IgD-negative memory B cell (primary cell): ENCODE measurements at regions not wholly inside any gene's neighbourhood (a gene's known extent, or its start where the extent isn't known, plus 50 kb on each side); places are given as distances from the start of the nearest gene placed in this dataset.

ENCODE experiments used
- H3K27ac Mint-ChIP-seq, 3 donors: one replicate each; pipeline ENCODE4 v1.8.0; 2020 to 2022; ENCODE audit warnings: mild to moderate bottlenecking in 3 of 3, mixed read lengths in 3 of 3, moderate library complexity in 1 of 3
- H3K27me3 Mint-ChIP-seq: one replicate; pipeline ENCODE4 v1.8.0; 2021; ENCODE audit warnings: mixed read lengths
- H3K36me3 Mint-ChIP-seq: one replicate; pipeline ENCODE4 v1.8.0; 2020; ENCODE audit warnings: mild to moderate bottlenecking, mixed read lengths
- H3K4me1 Mint-ChIP-seq, 3 donors: one replicate each; pipeline ENCODE4 v1.8.0; 2020 to 2022; ENCODE audit warnings: mixed read lengths in 3 of 3, mild to moderate bottlenecking in 1 of 3
- H3K4me3 Mint-ChIP-seq, 4 donors: one replicate each; pipeline ENCODE4 v1.8.0; 2020 to 2022; ENCODE audit warnings: mild to moderate bottlenecking in 4 of 4, mixed read lengths in 4 of 4, moderate library complexity in 3 of 4
- H3K9me3 Mint-ChIP-seq, 3 donors: one replicate each; pipeline ENCODE4 v1.8.0; 2020 to 2021; ENCODE audit warnings: mixed read lengths in 3 of 3, mild to moderate bottlenecking in 1 of 3

DNA sequence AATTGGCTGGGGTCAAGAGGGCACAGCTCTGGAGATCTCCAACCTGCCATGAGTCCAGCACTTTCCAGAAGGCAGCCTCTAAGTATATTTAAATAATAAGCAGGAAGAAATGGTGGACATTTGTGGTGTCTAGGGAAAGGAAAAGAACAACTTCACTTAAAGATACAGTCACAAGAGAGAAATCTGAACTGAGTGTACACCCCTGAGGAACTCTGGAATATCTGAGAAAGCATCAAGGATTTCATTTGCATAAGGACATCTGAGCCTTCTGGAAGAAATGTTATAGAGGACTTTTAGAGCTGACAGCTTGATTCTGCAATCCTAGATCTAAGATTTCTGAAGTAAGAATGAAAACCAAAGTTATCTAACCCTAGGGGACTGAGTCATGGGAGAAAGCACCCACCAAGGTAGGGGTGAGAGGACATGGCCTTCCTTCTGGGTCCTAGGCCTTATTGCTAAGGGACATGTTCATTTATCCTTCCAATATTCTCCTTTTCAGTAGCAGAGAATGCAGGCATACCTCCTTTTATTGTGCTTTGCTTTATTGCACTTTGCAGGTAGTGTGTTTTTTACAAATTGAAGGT is 253.4 kb upstream of the SLC24A2 start:
- Mint-ChIP-seq H3K4me1 (peaks cover 6 to 17% (median 14%) of the 10 kb centered on the region in 3 donors), H3K27me3 (no peaks in the 10 kb centered on the region), H3K27ac (no peak overlapping the region), H3K4me3 (no peak overlapping the region), H3K9me3 (peaks cover 0 to 2% (median 0%) of the 10 kb centered on the region in 3 donors), H3K36me3 (no peaks in the 10 kb centered on the region)

DNA sequence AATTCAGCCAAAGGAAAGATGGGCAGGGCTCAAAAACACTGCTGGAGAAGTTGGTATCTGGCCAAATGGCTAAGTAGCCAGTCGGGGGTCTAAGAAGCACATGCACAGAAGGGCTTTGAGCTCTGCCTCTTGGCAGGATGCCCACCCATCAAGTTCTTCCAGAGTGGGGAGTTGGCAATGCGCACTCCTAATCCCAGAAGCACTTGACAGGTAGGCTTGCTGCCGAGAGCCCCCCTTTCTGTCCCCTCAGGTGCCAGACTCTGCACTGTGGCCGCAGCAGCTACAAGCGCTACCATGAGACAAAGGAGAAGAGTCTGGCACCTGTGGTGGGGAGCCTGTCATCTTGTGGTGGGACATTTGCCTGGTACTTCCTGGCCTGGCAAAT is 252.9 kb upstream of the SLC24A2 start:
- no peaks in the 10 kb centered on the region for H3K36me3 Mint-ChIP-seq
- no peak overlapping the region for H3K4me3 Mint-ChIP-seq
- H3K27ac Mint-ChIP-seq = no peak overlapping the region
- no peaks in the 10 kb centered on the region for H3K27me3 Mint-ChIP-seq
- peaks cover 0 to 2% (median 0%) of the 10 kb centered on the region in 3 donors for H3K9me3 Mint-ChIP-seq
- peaks cover 6 to 15% (median 14%) of the 10 kb centered on the region in 3 donors for H3K4me1 Mint-ChIP-seq

DNA sequence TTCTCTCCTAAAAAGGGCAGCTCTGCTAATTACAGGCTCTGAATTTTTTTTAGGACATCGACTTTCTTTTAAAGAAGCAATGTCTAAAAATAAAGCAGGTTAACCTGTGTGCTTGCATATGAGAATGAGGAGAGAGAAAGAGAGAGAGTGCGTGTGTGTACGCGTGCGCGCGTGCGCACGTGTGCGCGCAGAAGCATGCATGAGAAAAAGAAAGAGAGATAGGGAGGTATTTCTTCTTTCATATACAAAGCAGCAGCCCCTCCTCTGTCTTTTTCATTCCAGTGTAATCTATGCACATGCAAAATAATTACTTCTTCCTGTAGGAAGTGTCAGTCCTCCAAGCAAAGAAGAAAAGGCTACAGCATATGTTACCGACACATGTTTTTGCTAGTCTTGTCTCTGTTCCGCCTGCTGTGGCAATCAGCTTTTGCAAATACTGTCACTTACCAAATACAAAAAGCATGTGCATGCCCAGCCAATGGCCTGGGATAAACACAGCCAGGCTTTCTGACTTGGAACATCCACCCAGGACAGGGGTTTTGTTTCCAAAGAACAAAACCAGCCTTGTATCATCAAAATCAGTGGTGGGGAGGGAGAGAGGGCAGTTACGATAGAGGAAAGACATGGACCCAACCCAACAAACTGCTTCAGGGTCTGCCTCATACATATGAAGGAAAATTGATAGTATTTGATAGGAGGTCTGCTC is 252.3 kb upstream of the SLC24A2 start:
- H3K27me3 Mint-ChIP-seq = no peaks in the 10 kb centered on the region
- H3K36me3 Mint-ChIP-seq = no peaks in the 10 kb centered on the region
- no peak overlapping the region for H3K4me3 Mint-ChIP-seq
- no peak overlapping the region for H3K27ac Mint-ChIP-seq
- peaks cover 0 to 2% (median 0%) of the 10 kb centered on the region in 3 donors for H3K9me3 Mint-ChIP-seq
- peaks cover 6 to 14% (median 10%) of the 10 kb centered on the region in 3 donors for H3K4me1 Mint-ChIP-seq

DNA sequence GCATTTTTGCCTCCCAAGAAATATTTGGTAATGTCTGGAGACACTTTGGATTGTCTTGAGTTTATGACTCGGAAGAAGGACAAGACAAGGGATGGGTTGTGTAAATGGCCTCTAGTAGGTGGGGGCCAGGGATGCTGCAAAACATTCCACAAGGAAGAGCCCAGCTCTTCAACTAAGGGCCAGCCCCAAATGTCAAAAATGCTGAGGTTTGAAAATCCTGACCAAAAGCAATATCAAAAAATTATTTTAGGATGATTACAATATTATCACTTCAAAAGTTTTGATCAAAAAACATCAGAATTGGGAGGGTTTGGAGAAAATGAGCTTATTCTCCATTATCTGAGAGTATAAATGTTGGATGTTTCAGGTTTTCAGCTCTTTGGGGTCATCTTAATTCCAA is 248.9 kb upstream of the SLC24A2 start:
- Mint-ChIP-seq H3K27ac (no peak overlapping the region), H3K36me3 (no peaks in the 10 kb centered on the region), H3K4me1 (peaks cover 0 to 4% (median 0%) of the 10 kb centered on the region in 3 donors), H3K27me3 (no peaks in the 10 kb centered on the region), H3K4me3 (no peak overlapping the region), H3K9me3 (peaks cover 0 to 2% (median 0%) of the 10 kb centered on the region in 3 donors)

DNA sequence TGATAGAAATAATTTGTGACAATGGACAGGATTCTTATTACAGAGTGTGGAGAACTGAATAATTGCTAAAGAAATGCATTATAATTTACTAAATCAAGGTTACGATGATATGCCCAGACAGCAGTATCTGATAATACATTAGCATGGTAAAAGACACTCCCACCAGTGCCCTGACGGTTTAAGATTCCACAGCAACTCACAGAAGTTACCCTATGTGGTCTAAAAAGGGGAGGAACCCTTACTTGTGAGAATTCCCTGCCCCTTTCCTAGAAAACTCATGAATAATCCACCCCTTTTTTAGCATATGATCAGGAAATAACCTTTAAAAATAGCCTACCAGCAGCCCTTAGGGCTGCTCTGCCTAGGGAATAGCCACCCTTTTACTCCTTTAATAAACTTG is 244.7 kb upstream of the SLC24A2 start:
- Mint-ChIP-seq H3K27me3 (no peaks in the 10 kb centered on the region), H3K4me1 (no peaks in the 10 kb centered on the region), H3K36me3 (no peaks in the 10 kb centered on the region), H3K27ac (no peak overlapping the region), H3K9me3 (peaks cover 0 to 2% (median 0%) of the 10 kb centered on the region in 3 donors), H3K4me3 (no peak overlapping the region)

DNA sequence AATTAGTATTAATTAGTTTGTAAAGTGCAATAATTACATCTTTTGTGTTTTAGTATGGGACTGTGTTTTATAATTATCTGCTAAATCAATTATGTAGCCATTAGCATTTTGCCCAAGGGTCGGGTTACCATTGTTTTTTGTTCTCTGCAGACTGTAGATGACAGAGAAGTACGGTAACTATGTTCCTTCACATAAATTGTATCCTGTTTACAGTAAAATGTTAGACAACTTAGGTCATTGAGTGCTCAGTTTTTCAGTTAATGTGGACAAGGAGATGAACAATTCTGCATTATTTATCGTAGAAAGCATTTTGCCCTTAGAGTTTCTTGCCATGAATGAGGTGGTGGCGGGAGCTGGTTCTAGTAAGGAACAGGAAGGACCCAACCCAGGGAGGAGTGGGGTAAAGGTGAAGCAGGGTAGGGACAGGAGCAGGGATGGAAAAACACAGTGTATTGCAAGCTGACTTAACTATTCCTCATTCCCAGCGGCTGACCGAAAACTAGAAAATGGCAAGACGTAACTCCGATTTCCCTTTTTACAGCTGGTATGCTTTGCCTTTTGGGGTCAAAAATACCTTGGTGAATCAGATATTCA is 243.7 kb upstream of the SLC24A2 start:
- peaks cover 0 to 2% (median 0%) of the 10 kb centered on the region in 3 donors for H3K9me3 Mint-ChIP-seq
- H3K36me3 Mint-ChIP-seq = no peaks in the 10 kb centered on the region
- H3K4me1 Mint-ChIP-seq = no peaks in the 10 kb centered on the region
- no peak overlapping the region for H3K4me3 Mint-ChIP-seq
- H3K27ac Mint-ChIP-seq = no peak overlapping the region
- H3K27me3 Mint-ChIP-seq = no peaks in the 10 kb centered on the region

DNA sequence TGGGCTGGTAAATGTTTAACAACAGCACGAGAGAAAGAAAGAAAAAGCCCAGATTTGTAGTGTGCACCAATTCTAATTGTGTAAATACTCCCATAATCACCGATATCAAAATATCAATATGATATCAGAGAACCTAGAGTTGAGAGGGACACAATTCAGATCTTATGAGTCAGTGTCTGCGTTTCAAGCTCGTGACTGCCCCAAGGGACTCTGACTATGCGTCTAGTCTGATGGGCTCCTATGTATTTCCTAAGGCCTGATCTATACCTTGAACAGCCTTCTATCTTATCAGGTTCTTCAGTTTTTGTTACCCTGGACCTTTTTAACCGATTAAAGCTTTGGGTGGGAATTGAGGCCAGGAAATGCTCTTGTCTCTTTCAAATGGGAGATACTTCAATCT is 243.0 kb upstream of the SLC24A2 start:
- H3K27ac Mint-ChIP-seq = no peak overlapping the region
- no peaks in the 10 kb centered on the region for H3K9me3 Mint-ChIP-seq
- peaks cover 1% of the 10 kb centered on the region for H3K36me3 Mint-ChIP-seq
- no peaks in the 10 kb centered on the region for H3K4me1 Mint-ChIP-seq
- H3K4me3 Mint-ChIP-seq = no peak overlapping the region
- no peaks in the 10 kb centered on the region for H3K27me3 Mint-ChIP-seq

DNA sequence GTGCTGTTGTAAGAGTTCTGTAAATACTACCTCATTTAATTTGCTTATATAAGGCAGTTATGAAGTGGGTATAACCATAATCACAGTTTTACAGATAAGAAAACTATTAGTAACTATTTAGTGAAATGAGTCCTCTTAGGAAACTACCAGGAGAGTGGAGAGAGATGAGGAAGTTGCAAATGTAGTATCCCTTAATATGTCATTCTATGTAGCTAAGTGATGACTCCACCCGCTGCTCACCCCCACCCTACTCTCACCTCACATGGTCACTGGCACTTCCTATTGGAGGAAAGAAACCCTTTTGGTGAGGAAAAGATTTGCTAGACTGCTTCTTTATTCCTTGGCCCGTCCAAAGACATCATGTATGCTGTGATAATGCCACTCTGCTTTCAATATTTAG is 241.8 kb upstream of the SLC24A2 start:
- Mint-ChIP-seq H3K27ac (no peak overlapping the region), H3K36me3 (peaks cover 2% of the 10 kb centered on the region), H3K4me3 (no peak overlapping the region)

DNA sequence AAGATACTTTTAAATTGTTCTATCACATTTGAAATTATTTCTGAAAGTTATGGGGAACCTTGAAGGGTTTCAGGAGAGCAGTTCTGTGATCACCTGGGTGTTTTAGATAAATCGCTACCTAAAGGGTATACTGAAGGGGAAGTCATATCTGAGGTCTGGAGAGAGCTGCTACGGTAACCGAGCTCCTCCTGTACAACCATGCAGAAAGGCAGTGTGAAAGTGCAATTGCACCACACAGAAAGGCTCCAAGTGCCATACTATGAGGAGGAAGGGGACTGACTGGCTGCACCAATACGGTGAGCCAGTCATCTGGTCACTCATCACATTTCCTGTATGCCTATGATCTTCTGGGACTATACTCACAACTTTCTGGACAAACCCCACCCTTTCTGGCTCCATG is 241.4 kb upstream of the SLC24A2 start:
- Mint-ChIP-seq H3K4me3 (no peak overlapping the region), H3K27ac (no peak overlapping the region), H3K36me3 (peaks cover 2% of the 10 kb centered on the region), H3K9me3 (no peaks in the 10 kb centered on the region), H3K4me1 (no peaks in the 10 kb centered on the region), H3K27me3 (no peaks in the 10 kb centered on the region)

More for the DNA sequence above, 241.8 kb upstream of the SLC24A2 start:
- Mint-ChIP-seq H3K9me3 (no peaks in the 10 kb centered on the region), H3K4me1 (no peaks in the 10 kb centered on the region), H3K27me3 (no peaks in the 10 kb centered on the region)

DNA sequence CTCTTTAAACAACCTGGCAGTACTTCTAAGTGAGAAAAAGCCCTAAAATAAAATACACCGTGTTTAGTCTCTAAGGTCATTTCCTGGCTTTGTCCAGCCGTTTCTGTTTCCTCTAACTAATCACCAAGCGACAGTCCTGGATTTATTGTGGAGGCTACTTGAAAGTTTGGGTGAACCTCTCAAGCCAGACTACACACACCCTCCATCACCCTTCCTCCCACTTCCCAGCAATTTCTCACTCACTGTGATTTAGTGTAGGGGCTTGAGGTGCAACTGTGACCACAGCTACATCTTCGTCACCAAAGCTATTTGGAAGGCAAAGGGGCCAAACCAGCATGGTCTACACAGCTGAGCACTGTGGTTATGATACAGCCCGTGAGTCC is 240.0 kb upstream of the SLC24A2 start:
- no peaks in the 10 kb centered on the region for H3K9me3 Mint-ChIP-seq

DNA sequence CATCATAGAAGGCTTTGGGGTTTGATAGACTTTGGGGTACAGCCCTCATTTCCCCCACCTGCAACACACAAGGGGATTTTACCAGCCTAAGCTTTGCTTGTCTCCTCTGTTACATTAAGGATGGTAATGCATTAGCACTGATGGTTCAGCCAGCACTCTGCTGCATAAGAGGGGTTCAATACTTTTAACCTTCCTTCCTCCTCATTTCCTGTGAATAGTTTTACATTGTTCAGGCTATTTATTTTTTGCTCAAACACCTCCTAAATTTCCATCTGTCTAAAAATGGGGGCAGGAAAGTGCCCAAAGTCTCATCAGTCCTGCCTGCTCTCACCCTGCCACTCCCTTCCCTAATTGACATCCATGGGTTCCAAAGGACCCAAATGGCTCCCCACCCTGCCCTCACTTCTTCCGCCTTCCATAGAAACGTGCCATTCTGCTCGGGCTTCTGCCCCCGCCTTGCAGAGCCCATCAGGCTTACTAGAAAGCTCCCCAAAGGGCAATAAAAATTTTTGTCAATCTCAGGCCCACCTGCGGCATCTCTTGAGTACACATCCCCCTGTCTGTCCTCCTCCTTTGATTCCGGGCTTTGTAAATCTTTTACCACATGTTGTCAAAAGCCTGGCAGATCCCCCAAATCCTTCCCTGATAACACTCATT is 239.5 kb upstream of the SLC24A2 start:
- Mint-ChIP-seq H3K4me1 (no peaks in the 10 kb centered on the region), H3K27ac (no peak overlapping the region), H3K9me3 (no peaks in the 10 kb centered on the region), H3K36me3 (peaks cover 2% of the 10 kb centered on the region), H3K4me3 (no peak overlapping the region), H3K27me3 (no peaks in the 10 kb centered on the region)

More for the DNA sequence above, 240.0 kb upstream of the SLC24A2 start:
- Mint-ChIP-seq H3K4me1 (no peaks in the 10 kb centered on the region), H3K27me3 (no peaks in the 10 kb centered on the region), H3K4me3 (no peak overlapping the region), H3K27ac (no peak overlapping the region), H3K36me3 (peaks cover 2% of the 10 kb centered on the region)

DNA sequence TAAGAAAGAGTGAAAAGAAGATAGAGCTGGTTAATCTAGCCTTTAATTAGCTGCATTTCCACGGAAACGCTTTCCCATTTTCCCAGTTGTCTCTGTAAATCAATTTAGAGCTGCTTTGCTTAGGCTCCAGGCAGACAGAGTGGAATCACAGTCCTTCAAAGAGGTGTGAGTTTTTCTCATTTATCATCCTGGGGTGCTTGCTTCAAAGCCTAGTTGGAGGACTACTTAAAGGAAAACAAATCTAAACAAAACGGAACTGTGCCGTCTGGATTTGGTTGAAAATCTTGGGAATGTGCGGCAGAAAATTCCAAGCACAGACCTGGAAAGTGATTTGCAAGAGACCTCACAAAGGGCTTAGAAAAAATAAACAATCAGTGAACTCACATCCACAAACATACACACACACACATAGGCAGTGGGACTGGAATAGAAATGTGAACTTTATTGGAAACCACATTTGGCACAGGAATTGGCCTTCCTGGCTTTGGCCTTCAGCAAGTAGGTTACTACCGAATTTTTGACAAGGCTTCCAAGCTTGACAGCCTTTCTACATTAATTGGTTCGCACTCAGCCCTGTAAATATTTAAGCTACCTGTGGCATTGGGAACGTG is 235.2 kb upstream of the SLC24A2 start:
- Mint-ChIP-seq H3K4me1 (no peaks in the 10 kb centered on the region), H3K4me3 (no peak overlapping the region), H3K27ac (no peak overlapping the region), H3K36me3 (peaks cover 2% of the 10 kb centered on the region), H3K27me3 (peaks cover 2% of the 10 kb centered on the region), H3K9me3 (peaks cover 0 to 2% (median 0%) of the 10 kb centered on the region in 3 donors)

DNA sequence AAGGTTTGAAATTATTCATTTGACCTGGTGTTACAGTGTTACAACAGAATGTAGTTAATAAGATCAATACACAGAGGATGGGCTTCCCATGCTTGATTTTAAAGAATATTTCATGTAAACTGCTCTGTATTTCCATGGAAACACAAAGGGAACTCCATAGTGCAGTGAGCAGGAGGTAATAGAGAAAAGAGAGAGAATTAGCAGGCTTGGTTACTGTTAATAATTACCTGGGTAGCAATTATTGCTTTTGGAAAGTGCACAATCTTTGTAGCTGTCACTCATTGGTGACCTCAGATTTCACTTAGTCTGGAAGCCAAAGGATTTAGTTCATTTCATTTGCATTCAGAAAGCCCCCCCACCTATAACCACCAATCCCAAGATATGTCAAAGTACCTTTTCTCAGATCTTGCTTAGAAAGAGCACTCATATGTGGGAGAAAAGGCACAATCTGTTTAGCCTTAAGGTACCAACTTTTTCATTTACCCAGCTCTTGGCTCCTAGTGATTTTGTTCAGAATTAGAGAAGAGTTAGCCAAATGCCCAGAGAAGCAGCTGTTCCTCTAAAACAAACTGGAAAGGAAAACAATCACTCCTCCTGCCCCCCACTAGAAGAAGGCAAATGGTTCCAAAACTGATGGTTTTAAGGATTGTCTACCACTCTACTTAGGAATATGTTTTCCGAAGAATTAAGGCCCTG is 234.5 kb upstream of the SLC24A2 start:
- H3K27me3 Mint-ChIP-seq = peaks cover 2% of the 10 kb centered on the region
- no peak overlapping the region for H3K4me3 Mint-ChIP-seq
- H3K36me3 Mint-ChIP-seq = peaks cover 2% of the 10 kb centered on the region
- H3K4me1 Mint-ChIP-seq = peaks cover 0 to under 1% (median 0%) of the 10 kb centered on the region in 3 donors
- peaks cover 0 to 2% (median 0%) of the 10 kb centered on the region in 3 donors for H3K9me3 Mint-ChIP-seq
- H3K27ac Mint-ChIP-seq = no peak overlapping the region

DNA sequence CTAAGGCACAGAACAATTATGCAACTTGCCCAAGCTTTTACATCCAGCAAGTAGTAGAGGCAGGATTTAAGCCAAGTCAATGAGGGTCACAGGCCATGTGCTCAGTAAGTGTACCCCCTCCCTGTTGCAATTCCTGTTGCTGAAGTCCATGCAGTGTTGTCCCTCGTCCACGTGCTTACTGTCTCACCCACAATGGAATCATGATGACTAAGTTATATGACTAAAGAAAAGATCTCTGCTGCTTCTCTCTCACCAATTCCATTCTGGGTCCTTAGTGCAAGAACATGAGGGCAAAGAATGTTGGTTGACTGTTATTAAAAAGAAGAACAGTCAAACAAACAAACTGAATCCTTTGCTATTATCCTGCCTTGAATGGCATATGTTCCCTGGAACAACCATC is 233.6 kb upstream of the SLC24A2 start:
- Mint-ChIP-seq H3K36me3 (peaks cover 2% of the 10 kb centered on the region), H3K9me3 (peaks cover 0 to 2% (median 0%) of the 10 kb centered on the region in 3 donors), H3K4me3 (no peak overlapping the region), H3K4me1 (peaks cover 0 to 2% (median 0%) of the 10 kb centered on the region in 3 donors), H3K27ac (no peak overlapping the region), H3K27me3 (peaks cover 2% of the 10 kb centered on the region)
